ENCODE measurements at regions not wholly inside any gene's neighbourhood (a gene's known extent, or its start where the extent isn't known, plus 50 kb on each side); places are given as distances from the start of the nearest gene placed in this dataset.

- TF ChIP-seq, protein P1, sequence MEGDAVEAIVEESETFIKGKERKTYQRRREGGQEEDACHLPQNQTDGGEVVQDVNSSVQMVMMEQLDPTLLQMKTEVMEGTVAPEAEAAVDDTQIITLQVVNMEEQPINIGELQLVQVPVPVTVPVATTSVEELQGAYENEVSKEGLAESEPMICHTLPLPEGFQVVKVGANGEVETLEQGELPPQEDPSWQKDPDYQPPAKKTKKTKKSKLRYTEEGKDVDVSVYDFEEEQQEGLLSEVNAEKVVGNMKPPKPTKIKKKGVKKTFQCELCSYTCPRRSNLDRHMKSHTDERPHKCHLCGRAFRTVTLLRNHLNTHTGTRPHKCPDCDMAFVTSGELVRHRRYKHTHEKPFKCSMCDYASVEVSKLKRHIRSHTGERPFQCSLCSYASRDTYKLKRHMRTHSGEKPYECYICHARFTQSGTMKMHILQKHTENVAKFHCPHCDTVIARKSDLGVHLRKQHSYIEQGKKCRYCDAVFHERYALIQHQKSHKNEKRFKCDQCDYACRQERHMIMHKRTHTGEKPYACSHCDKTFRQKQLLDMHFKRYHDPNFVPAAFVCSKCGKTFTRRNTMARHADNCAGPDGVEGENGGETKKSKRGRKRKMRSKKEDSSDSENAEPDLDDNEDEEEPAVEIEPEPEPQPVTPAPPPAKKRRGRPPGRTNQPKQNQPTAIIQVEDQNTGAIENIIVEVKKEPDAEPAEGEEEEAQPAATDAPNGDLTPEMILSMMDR (IDR thresholded peaks at IDR 0.05) = no peak
- TF ChIP-seq EP300 (IDR thresholded peaks at IDR 0.05) (no peak), POLR2A (IDR thresholded peaks at IDR 0.05) (no peak)
Observed at GRCh38 chr6:71107911-71108420, 151.1 kb upstream of the B3GAT2 start.

All from tibial nerve (tissue), 4 donors.